K562 (cell line): ENCODE measurements at regions not wholly inside any gene's neighbourhood (a gene's known extent, or its start where the extent isn't known, plus 50 kb on each side); places are given as distances from the start of the nearest gene placed in this dataset.

Experiments used
- ATAC-seq: fragments of 200-7000 bp; cut with Tn5 transposase; 3 replicates; pipeline ENCODE4 v1.9.1; 2020; ENCODE audit warnings: moderate library complexity
- BruUV-seq: library from RNA; stranded (reverse); fragments of 400-500 nt; replicated peaks from 2 replicates; lab custom pipeline; 2021; lab: Mats Ljungman, UMichigan
- CTCF ChIA-PET: fragments of 300-600 bp; formaldehyde crosslinking; extraction: SDS; loops from one replicate; lab custom pipeline; 2021; ENCODE audit warnings: low intra/inter-chr PET ratio; lab: Yijun Ruan, JAX
- POLR2A ChIA-PET: fragments of 300-600, 350-650 bp; sonication (Branson Sonifier 250); formaldehyde crosslinking; extraction: SDS; loops from one replicate; lab custom pipeline; 2021; ENCODE audit warnings: antibody characterized with exemption, inconsistent platforms; lab: Yijun Ruan, JAX
- DNase-seq, 4 experiments: peaks; one replicate each; pipeline versions ENCODE4 v3.0.0 to v3.0.0-alpha.2; 2011 to 2018; ENCODE audit warnings: low spot score in 3 of 4, mixed read lengths in 3 of 4; ENCODE audit errors: extremely low read depth in 1 of 4
- FAIRE-seq: peaks from 2 replicates; lab custom pipeline; 2011; peaks lifted over from hg19 to GRCh38; lab: Jason Lieb, UNC
- H2AFZ ChIP-seq: 2 replicates; pipeline ENCODE4 v1.6.0; 2011; ENCODE audit warnings: low read depth, low read length, control low read depth, inconsistent platforms
- H3K27ac ChIP-seq: fragments of 200-600 bp; 3 replicates; pipeline ENCODE4 v1.8.0; 2011; ENCODE audit warnings: low read depth, mild to moderate bottlenecking, control low read depth, inconsistent platforms, low read length, moderate library complexity, mixed read lengths; ENCODE audit errors: extremely low read depth
- H3K27me3 ChIP-seq, 2 experiments: fragments of 300-600 bp in 1 of 2; 2 replicates in 1 of 2; 3 replicates in 1 of 2; pipeline versions ENCODE4 v1.6.0 to v1.8.0; 2011; ENCODE audit warnings: inconsistent platforms in 2 of 2, low read length in 2 of 2, mild to moderate bottlenecking in 1 of 2, mixed read lengths in 1 of 2, moderate library complexity in 1 of 2; ENCODE audit not compliant: control insufficient read depth in 2 of 2, insufficient read depth in 2 of 2
- H3K36me3 ChIP-seq: fragments of 300-600 bp; 3 replicates; pipeline ENCODE4 v1.8.0; 2011; ENCODE audit warnings: mild to moderate bottlenecking, low read length, inconsistent platforms; ENCODE audit not compliant: control insufficient read depth, insufficient read depth
- H3K4me1 ChIP-seq, 2 experiments: fragments of 200-600 bp in 1 of 2; replicated peaks in 1 of 2; 2 replicates in 1 of 2; 3 replicates in 1 of 2; pipeline versions ENCODE4 v1.5.1 to v1.8.0; 2011; ENCODE audit warnings: inconsistent platforms in 2 of 2, low read length in 2 of 2, mild to moderate bottlenecking in 1 of 2, mixed read lengths in 1 of 2, moderate library complexity in 1 of 2; ENCODE audit not compliant: control insufficient read depth in 2 of 2, insufficient read depth in 2 of 2
- H3K4me2 ChIP-seq: 2 replicates; pipeline ENCODE4 v1.6.1; 2011; ENCODE audit warnings: low read length, control low read depth, inconsistent platforms, mixed read lengths; ENCODE audit not compliant: insufficient read depth
- H3K4me3 ChIP-seq: fragments of 200-600 bp; sonication (generic), shearing (Covaris generic); 2 replicates; pipeline ENCODE4 v1.5.1; 2016; ENCODE audit warnings: control low read depth, inconsistent platforms
- H3K79me2 ChIP-seq: fragments of 200-600 bp; 3 replicates; pipeline ENCODE4 v1.8.0; 2011; ENCODE audit warnings: low read length, inconsistent platforms; ENCODE audit not compliant: control insufficient read depth, insufficient read depth
- H3K9ac ChIP-seq, 2 experiments: 2 replicates each; pipeline versions ENCODE4 v1.6.0 to v1.6.1; 2011; ENCODE audit warnings: low read depth in 2 of 2, low read length in 2 of 2, control low read depth in 1 of 2, inconsistent platforms in 1 of 2, mild to moderate bottlenecking in 1 of 2, mixed read lengths in 1 of 2; ENCODE audit not compliant: insufficient read depth in 1 of 2
- H3K9me1 ChIP-seq: one replicate; pipeline ENCODE4 v1.6.0; 2011; ENCODE audit warnings: inconsistent platforms, mild to moderate bottlenecking, low read length, moderate library complexity; ENCODE audit not compliant: control insufficient read depth, insufficient read depth
- H3K9me3 ChIP-seq: replicated peaks from 2 replicates; pipeline ENCODE4 v1.5.1; 2011; ENCODE audit warnings: low read depth, low read length, inconsistent platforms; ENCODE audit not compliant: control insufficient read depth, insufficient read depth
- H4K20me1 ChIP-seq: replicated peaks from 2 replicates; pipeline ENCODE4 v1.6.1; 2011; ENCODE audit warnings: low read length, inconsistent platforms, mixed read lengths; ENCODE audit not compliant: control insufficient read depth, insufficient read depth
- BCOR ChIP-seq: fragments of 450-650 bp; IDR thresholded peaks from 2 replicates; pipeline ENCODE4 v1.6.1; 2016
- HOMEZ ChIP-seq: fragments of 250-450 bp; sonication (Bioruptor Pico); IDR thresholded peaks from 2 replicates; pipeline ENCODE4 v1.4.0; 2020; ENCODE audit warnings: mild to moderate bottlenecking, moderate library complexity
- TEAD2 ChIP-seq: fragments of 450-650 bp; IDR thresholded peaks from 2 replicates; pipeline ENCODE4 v1.6.1; 2016; ENCODE audit warnings: missing genetic modification characterization, control low read depth, missing compliant biosample characterization
- ZBTB17 ChIP-seq: fragments of 450-650 bp; formaldehyde crosslinking; IDR thresholded peaks from 2 replicates; pipeline ENCODE4 v1.4.0; 2020; ENCODE audit warnings: mild to moderate bottlenecking
- ZNF24 ChIP-seq: fragments of 450-650 bp; IDR thresholded peaks from 2 replicates; pipeline ENCODE4 v1.6.1; 2016
- WGBS: fragments of 100-300 bp; shearing (Covaris generic); methylation state at CpG from one replicate; pipeline ENCODE4 v1.1.6; 2016; ENCODE audit warnings: low coverage, mixed read lengths; ENCODE audit not compliant: insufficient coverage; ENCODE audit errors: missing lambda C conversion rate; 5-methylcytosine and 5-hydroxymethylcytosine counted together
- in situ Hi-C: fragments of 300-500 bp; cut with MboI; formaldehyde crosslinking; loops from 4 replicates; pipeline ENCODE4 v1.15.0; 2018; ENCODE audit warnings: inconsistent platforms, mixed read lengths
- intact Hi-C: fragments of 100-400 bp; cut with micrococcal nuclease; formaldehyde crosslinking; loops from 2 replicates; pipeline ENCODE4 v1.14.2; 2022
- TF ChIP-seq, protein P1 (sequence below): fragments of 250-450 bp; sonication (Bioruptor Pico); IDR thresholded peaks from 2 replicates; pipeline ENCODE4 v1.4.0; 2020; ENCODE audit warnings: mild to moderate bottlenecking
- TF ChIP-seq, protein P2 (sequence below): fragments of 250-450 bp; sonication (Bioruptor Pico); IDR thresholded peaks from 2 replicates; pipeline ENCODE4 v1.5.0; 2021

DNA sequence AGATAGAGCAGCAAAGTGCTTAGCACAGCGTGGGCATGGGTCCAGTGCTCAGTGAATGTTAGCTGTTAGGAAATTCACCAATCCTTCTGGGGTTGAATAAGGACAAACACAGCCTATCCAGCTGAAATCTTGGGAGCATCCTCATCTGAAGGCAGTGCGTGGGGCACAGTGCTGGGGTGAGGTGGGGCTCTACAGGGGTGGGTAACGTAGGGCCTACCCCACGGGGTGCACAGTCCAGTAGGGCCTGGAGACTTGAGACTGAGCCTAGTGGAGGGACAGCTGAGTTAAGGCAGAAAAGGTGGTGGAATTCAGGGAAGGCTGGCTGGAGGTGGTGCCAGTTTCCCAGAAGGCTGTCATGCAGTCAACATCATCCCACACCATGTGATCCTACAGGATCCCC lies 73.0 kb downstream of the ISG20 start:
- ATAC-seq = no peak
- Histone ChIP-seq H3K27ac (no peak overlapping the region), H3K9me1 (no peaks in the 10 kb centered on the region), H3K27me3 (peaks cover 28 to 71% of the 10 kb centered on the region in 2 experiments; a peak in 4 of 5 replicates), H3K36me3 (no peaks in the 10 kb centered on the region), H3K4me3 (no peak overlapping the region), H3K4me2 (no peak overlapping the region), H4K20me1 (no peaks in the 10 kb centered on the region), H3K9me3 (no peaks in the 10 kb centered on the region), H3K79me2 (no peaks in the 10 kb centered on the region), H3K9ac (no peak overlapping the region), H2AFZ (no peak overlapping the region), H3K4me1 (no peaks in the 10 kb centered on the region)
- in situ Hi-C loops (no loop called here), intact Hi-C loops (no loop called here)
- DNase-seq = no peak
- FAIRE-seq = no peak
- no TSS peak for BruUV-seq
- WGBS = 0% methylated on average over 4 of the region's 4 CpGs
- POLR2A ChIA-PET = interaction anchor here (0.5 to 0.6 kb wide), 3 partner anchors 13 to 167 kb away, joined by 3 read pairs; no protein-coding TSS in a partner anchor
- CTCF ChIA-PET = no interaction called here
- TF ChIP-seq, protein P1, sequence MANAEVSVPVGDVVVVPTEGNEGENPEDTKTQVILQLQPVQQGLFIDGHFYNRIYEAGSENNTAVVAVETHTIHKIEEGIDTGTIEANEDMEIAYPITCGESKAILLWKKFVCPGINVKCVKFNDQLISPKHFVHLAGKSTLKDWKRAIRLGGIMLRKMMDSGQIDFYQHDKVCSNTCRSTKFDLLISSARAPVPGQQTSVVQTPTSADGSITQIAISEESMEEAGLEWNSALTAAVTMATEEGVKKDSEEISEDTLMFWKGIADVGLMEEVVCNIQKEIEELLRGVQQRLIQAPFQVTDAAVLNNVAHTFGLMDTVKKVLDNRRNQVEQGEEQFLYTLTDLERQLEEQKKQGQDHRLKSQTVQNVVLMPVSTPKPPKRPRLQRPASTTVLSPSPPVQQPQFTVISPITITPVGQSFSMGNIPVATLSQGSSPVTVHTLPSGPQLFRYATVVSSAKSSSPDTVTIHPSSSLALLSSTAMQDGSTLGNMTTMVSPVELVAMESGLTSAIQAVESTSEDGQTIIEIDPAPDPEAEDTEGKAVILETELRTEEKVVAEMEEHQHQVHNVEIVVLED (CRISPR knock-in tag) = no peak
- no peak for TF ChIP-seq ZBTB17 (CRISPR knock-in tag)
- TF ChIP-seq, protein P2, sequence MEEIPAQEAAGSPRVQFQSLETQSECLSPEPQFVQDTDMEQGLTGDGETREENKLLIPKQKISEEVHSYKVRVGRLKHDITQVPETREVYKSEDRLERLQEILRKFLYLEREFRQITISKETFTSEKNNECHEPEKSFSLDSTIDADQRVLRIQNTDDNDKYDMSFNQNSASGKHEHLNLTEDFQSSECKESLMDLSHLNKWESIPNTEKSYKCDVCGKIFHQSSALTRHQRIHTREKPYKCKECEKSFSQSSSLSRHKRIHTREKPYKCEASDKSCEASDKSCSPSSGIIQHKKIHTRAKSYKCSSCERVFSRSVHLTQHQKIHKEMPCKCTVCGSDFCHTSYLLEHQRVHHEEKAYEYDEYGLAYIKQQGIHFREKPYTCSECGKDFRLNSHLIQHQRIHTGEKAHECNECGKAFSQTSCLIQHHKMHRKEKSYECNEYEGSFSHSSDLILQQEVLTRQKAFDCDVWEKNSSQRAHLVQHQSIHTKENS (CRISPR knock-in tag) = no peak
- no peak for TF ChIP-seq HOMEZ (CRISPR knock-in tag)
- TF ChIP-seq BCOR = no peak
- no peak for TF ChIP-seq ZNF24
- no peak for TF ChIP-seq TEAD2 (tag)
